ENCODE measurements at regions not wholly inside any gene's neighbourhood (a gene's known extent, or its start where the extent isn't known, plus 50 kb on each side); places are given as distances from the start of the nearest gene placed in this dataset.

GRCh38 chr1:221256773-221257172, 377.5 kb downstream of the HLX start:
- TF ChIP-seq, protein P1, sequence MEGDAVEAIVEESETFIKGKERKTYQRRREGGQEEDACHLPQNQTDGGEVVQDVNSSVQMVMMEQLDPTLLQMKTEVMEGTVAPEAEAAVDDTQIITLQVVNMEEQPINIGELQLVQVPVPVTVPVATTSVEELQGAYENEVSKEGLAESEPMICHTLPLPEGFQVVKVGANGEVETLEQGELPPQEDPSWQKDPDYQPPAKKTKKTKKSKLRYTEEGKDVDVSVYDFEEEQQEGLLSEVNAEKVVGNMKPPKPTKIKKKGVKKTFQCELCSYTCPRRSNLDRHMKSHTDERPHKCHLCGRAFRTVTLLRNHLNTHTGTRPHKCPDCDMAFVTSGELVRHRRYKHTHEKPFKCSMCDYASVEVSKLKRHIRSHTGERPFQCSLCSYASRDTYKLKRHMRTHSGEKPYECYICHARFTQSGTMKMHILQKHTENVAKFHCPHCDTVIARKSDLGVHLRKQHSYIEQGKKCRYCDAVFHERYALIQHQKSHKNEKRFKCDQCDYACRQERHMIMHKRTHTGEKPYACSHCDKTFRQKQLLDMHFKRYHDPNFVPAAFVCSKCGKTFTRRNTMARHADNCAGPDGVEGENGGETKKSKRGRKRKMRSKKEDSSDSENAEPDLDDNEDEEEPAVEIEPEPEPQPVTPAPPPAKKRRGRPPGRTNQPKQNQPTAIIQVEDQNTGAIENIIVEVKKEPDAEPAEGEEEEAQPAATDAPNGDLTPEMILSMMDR (IDR thresholded peaks at IDR 0.05; ENCODE audit: insufficient read depth, low read depth, low read length): no peak
- no peak for TF ChIP-seq EZH2 (IDR thresholded peaks at IDR 0.05; ENCODE audit: insufficient read depth, low read length)

Data from astrocyte (in vitro differentiated cells and primary cell).